Ovary (tissue), 3 donors: ENCODE measurements at regions not wholly inside any gene's neighbourhood (a gene's known extent, or its start where the extent isn't known, plus 50 kb on each side); places are given as distances from the start of the nearest gene placed in this dataset.

Source experiments
- POLR2A ChIP-seq: fragments of 450-650 bp; IDR thresholded peaks from one replicate; pipeline ENCODE4 v1.6.1; 2017; ENCODE audit warnings: antibody characterized with exemption, mild to moderate bottlenecking, moderate library complexity
- TF ChIP-seq, protein P1 (sequence below), 3 donors: fragments of 450-650 bp in 2 of 3; fragments of 200-600 bp in 1 of 3; IDR thresholded peaks; one replicate each; pipeline versions ENCODE4 v1.5.1 to v1.8.0; 2016 to 2022; ENCODE audit warnings: antibody characterized with exemption in 3 of 3, mild to moderate bottlenecking in 1 of 3
- donor health status: DM: no; HTN: no; CAD: no.

DNA sequence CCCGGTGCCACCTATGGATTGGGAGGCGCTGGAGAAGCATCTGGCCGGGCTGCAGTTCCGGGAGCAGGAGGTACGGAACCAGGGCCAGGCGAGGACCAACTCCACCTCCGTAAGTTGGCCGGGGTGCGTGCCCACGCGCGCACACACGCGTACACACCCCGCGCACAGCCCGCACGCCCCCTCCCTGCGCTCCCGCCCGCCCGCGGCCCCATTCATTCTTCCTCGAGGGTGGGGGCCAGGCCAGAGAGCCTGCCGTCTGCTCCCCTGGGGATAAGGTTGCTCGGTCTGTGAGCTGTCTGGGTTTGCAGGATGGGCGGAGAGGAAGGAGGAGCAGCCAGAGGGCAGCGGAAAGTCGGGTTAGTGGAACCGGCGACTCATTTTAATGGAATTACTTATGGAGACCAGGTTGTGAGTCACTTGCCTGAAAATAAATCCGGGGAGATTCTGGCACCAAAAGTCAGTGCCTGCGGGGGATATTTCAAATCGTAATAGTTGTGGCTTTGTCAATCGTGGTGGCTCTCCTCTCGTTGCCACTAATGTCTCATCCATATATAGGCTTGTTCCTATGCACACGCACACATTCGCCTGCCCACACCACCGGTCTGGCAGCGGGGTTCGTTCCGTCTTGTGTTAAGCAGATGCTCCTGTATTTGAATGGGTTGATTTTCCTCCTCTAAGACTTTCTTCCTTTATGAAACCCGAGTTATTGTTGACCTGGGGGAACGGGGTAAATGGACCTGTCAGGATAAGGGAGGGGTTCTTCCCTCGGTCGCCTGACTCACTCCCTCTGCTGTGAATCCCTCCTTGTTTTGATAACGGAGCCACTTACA lies 223.4 kb upstream of the IL12A start:
- TF ChIP-seq POLR2A = no peak
- TF ChIP-seq, protein P1, sequence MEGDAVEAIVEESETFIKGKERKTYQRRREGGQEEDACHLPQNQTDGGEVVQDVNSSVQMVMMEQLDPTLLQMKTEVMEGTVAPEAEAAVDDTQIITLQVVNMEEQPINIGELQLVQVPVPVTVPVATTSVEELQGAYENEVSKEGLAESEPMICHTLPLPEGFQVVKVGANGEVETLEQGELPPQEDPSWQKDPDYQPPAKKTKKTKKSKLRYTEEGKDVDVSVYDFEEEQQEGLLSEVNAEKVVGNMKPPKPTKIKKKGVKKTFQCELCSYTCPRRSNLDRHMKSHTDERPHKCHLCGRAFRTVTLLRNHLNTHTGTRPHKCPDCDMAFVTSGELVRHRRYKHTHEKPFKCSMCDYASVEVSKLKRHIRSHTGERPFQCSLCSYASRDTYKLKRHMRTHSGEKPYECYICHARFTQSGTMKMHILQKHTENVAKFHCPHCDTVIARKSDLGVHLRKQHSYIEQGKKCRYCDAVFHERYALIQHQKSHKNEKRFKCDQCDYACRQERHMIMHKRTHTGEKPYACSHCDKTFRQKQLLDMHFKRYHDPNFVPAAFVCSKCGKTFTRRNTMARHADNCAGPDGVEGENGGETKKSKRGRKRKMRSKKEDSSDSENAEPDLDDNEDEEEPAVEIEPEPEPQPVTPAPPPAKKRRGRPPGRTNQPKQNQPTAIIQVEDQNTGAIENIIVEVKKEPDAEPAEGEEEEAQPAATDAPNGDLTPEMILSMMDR (IDR thresholded peaks at IDR 0.05) = no peak
